GM21786 (cell line): ENCODE measurements at regions not wholly inside any gene's neighbourhood (a gene's known extent, or its start where the extent isn't known, plus 50 kb on each side); places are given as distances from the start of the nearest gene placed in this dataset.

Experiments
- ATAC-seq: cut with Tn5 transposase; IDR thresholded peaks from one replicate; pipeline ENCODE4 v1.9.1; 2021; ENCODE audit not compliant: unreplicated experiment

DNA sequence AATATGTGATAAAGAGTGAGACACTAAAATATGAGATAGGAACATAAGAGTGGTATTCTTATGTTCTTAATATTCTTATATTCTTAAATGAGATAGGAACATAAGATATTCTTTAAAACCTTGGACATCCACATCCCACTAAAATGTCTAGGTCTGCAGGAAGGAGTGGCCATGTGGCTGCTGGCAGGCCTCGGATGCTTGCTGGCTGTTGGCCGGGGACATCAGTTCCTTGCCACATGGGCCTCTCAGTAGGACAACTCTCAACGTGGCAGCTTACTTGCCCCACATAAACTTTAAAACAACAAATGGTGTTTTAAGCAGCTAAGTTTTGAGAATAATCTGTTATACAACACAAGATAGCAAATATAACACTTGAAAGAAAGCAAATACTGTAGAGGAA, 240.1 kb downstream of the CASP12 start:
- ATAC-seq = no peak

DNA sequence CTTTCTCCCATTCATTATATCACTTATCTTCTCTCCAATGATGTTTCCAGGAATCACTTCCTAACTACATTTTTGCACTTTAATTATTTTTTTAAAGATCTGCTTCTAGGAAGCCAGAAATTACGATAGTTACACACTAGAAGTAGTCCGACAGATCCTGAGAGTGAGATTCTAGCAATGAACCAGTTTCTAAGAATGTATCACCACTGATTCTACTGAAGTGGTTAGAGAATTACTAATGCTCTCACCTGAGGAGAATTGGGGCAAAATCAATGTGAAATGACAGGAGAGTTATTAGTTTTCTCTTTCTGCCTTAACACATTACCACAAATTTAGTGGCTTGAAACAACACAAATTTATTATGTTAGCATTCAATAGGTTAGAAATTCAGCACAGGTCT, 241.2 kb downstream of the CASP12 start:
- no peak for ATAC-seq

DNA sequence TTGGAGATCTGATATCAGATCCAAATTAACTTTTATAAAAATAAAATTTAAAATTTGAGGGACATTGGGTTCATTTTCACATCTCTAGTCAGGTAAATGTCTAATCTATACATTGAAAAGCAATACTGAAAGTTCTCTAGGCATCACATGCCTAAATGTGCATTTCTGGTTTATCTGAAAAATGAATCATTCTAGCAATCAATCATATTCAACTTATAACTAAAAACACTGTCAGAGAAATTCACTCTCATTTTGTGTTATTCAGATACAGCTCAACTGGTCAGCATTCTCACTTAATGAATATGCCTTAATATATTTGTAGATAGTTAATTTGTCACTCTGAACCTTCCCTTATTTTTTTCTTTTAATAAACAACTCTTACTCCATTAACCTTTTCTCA, 243.2 kb downstream of the CASP12 start:
- ATAC-seq = no peak

DNA sequence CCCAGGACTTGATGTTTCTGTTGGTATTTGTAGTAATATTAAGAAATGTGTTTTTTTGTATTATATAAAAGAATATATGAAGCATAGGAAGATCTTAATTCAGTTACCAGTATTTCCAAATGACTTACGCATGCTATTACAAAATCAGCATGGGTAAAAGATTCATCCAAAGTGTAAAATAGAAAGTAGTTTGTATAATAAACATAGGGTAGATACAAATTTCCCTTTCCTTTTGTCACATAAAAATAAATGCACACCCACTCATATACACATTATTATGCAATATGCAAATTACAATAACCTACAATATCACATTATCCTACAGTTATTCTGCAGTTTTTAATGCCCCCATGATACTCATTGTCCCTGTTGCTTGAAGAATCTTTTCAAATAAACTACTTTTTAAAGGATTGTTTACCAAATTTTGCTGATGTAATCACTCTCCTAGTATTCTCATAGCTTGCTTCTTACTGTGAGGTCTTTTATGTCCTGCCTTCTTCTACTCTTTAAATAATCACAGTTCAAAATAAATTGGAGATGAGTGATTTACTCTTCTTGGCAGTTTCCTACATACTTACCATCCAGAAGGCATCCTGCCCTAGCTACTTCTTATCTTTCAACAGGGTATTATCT, 244.0 kb downstream of the CASP12 start:
- ATAC-seq = no peak

DNA sequence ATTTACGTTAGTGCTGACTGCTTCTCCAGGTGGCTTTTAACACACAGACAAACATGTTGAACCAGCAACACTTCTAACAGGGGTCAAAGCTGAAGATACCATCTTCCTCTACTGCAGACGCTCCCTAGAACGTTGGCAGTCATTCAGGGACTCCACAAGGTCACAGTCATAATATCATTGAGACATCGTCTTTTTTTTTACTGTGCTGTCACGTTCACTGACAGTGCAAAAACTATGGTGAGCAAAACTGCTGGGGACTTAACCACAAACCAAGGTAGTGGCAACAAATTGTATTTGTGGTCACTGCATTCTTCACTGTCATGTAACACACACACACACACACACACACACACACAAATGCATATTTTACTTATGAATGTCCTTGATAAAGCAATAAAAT, 244.9 kb downstream of the CASP12 start:
- no peak for ATAC-seq

DNA sequence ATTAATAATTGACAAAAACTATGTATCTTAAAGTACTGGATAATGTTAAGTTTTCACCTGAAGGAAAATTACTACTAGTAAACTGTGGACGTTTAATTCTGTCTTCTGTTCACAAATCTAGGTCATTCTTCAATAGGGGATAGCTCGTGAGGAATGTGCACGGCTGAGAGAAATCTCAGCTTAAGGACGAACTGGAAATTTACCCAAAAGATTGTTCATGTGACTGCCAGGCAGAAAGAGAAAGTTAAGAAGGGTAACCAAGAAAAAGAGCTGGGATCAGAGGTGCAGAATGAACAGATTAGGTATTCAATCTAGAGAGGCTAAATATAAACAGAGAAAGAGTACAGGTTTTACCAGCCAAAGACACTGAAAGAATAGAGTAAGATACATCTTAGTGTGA, 245.3 kb downstream of the CASP12 start:
- ATAC-seq = no peak

DNA sequence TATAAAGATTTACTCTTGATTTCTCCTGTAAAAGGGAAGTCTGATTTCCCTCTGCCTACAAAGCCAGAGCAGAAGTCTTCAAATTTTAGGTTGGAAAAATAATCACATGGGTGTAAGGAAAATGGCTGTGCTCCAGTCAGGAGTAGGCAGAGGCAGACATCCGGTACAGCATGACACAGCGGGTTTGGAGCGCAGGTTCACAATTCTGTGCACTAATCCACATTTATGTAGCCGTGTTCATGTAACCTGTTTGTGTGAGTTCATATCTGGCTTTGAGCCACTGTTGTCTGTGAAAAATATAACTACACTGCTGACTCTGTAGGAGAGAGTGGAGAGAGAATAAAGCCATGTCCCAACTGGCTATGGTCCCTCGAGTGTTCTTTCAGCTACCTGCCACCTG, 248.0 kb downstream of the CASP12 start:
- ATAC-seq = no peak

DNA sequence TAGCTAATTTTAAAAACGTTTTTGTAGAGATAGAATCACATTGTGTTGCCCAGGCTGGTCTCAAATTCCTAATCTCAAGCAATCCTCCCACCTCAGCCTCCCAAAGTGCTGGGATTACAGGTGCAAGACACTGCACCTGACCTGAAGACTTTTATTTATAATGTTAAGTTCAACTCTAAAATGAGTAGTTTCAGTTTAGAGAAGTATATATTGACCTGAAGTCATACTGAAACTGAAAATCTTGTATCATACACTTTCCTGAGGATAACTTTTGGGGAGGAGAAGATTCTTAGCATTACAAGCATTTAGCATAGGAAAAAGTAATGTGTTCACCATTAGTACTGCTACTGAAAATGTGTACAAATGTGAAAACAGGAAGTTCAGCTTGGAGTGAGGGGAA, 249.3 kb downstream of the CASP12 start:
- ATAC-seq = no peak

DNA sequence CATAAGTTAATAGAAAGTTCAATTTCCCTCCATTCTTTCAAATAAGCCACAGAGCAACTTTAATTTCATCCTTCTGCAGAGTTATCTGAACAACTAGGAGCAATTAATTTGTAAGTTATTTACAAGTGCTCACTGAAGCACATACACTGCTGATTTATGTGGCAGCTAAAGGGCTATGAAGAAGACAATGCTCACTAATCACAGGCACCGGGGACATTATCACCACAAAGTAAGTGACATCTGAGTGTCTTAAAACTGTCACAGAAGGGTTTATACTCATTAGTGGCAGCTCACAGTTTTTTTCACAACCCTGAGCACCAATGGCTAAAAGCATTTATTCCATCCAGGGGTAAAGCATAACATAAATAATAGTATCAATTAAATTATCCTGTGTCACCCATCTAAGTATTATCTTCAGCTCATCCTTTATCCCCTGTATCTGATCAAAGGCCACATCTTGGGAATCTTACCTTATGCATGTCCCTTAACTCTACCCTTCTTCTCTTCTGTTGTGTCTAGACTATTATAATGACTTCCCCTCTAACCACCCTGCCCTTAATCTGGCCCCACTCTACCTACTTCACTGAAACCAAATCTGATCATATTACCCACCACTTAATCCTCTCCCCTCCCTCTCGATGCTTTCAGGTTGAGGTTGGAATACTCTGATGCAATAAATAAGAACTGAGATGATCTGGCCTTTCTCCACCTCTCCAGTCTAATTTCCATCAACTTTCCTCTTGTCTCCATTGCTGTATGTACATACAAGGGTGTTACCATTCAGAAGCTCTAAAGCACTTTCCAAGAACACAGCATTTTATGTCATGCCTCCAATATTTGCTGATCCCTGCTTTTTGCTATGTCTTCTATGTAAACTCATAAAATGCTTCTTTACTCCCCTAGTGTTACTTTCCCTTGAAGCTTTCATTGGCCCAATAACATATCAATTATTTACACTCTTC, 252.7 kb downstream of the CASP12 start:
- no peak for ATAC-seq

DNA sequence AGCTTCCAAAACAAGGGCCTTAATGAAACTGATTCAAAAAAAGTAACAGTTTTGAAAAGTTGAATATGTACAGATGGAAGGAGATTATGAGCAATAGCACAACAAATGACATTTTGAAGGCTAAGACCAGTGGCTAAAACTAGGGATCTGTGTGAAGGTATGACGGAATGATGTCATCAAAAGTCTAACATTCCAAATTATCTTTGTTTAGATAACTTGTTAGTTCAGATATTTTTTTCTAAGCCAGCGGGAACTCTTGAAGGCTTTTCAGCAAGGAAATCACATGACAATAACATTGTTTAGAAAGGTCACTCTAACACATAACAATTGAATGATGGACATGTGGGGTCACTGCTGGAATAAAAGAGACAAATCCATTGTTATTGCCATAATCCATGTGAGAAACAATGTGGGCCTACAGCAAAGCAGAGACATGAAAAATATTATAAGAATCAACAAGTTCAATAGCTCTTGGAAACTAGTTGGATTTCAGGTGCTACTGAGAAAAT, 260.5 kb downstream of the CASP12 start:
- no peak for ATAC-seq

DNA sequence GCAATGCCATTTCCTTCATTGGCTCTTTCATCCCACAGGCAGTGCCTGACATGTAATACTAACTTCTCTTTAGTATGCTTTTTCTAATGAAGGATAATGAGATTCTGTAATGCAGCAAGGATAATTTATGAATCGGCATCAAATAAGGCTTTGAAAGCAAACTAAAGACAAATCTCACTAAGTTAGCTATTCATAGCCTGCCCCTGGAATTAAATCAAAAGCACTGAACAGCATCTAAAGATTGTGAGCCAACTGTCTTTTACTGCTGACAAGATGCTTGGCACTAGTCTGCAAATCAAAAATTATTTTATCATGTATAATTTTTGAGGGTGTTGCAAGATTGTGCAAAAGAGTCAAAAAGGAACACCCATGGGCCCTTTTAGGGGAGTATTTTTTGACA, 265.0 kb downstream of the CASP12 start:
- no peak for ATAC-seq

DNA sequence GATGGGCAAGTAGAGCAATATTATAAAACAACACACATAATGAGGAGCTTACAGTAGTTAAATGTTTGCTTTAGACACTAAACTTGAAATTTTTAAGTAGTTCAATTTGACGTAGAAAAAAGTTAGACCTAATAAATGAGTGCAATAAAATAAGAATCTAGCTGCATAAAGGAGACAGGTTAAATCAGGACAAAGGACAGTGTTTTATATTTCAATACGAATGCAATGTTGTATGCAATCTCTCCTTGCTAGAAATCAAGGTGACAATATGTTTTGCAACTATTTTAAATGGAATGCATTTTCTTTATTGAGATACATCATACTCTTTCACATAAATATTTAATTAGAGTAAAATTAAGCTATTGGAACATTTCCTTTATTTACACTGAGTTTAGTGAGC, 267.9 kb downstream of the CASP12 start:
- no peak for ATAC-seq

DNA sequence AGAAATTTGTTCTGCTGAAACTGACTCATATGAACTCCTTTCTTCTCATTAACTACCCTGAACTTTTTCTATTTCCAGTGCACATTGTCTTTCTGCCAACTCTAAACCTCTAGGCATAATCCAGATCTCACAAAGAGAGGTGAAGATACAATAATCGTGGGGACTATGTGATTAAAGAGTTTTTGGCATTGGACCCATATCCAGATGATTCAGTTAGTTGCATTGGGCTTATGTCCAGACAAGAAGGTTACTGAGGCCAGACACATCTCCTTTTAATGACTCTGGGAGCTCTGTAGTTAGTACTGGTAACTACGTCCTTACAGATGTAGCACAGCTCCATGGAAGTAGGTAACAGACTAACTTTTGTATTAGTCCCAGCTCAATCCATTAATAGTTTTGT, 273.0 kb downstream of the CASP12 start:
- no peak for ATAC-seq

DNA sequence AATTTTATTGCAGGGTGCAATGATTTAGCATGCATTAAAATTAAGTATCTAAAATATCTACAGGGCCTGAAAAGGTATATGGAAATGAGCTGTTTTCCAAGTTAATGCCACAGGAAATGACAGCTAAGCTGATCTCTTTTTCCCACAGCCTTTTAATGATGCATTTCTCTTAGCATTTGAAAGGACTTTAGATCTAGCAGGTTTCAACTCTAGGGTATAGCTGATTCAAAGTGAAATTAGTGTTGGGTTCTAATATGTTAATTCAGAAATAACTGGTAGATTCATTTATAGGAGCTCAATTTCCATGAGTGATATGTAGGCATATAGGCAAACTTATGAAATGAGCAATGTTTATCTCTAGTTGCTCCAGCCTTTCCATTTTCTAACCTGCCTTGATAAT, 274.2 kb downstream of the CASP12 start:
- no peak for ATAC-seq

DNA sequence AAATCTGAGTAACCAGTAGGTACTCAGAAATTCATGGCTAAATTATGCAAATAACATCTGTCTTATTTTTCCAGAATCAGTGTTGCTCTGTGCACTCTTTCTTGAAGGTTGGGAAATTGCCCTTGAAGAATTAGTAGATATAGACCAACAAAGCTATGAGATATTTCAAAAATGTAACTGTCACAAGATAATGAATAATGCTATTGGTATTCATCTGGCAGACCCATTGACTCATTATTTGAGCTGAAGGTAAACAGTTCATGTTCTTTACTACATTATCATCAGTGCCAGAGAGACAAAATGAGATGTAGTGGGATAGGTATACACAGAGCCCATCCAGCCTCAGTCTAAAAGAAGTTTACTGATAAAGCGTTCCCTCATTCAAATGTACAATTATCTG, 274.7 kb downstream of the CASP12 start:
- ATAC-seq = no peak

DNA sequence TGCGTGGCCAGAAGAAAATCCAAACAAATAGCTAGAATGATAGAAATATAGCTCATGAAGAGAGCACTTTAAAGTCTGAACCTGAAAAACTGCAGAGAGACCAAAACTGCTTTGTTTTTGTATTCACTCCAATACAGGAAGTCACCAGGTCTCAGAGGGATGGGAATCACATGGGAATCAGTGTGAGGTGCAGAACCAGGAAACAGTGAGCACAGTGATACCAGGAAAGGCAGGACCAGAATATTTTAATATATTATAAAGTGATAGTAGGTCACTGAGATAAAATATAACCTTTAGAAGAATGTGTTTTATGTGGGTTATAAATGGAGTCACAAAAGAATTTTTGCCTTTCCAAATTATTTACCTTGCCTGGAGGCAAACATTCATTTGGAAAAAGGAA, 277.3 kb downstream of the CASP12 start:
- ATAC-seq = no peak

DNA sequence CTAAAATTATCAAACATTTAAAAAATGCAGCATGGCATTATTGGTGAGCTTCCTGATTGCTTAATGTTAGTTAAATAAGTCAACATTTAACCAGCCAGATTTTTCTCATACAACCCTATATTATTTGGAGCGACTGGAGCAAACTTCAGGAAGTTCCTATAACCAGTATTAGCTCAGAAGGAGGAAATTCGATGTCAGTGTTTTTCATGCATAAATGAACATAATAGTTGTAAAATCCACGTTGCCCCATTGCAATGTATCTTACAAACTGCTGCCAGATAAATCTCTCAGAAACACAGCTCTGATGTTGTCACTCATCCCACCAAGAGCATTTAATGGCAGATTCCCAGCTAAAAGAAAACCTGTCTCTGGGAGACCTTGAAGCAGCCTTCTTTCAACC, 278.5 kb downstream of the CASP12 start:
- ATAC-seq = no peak

DNA sequence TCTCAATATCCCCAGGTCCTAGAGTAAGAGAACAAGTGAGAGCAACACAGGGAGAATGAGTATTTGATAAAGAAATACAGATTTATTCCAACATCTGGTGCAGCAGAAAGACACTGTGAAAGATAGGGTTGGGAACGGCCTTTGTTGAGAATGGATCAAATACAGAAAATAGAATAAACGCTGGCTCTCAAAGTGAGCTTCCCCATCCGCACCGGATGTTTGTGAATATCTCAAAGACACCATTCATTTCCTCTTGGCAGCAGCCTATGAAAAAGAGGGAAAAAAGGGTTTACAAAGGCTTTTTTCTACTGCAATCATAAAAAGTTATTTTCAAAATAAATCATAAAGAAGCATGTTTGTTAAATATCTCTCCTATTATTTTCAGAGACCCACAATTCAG, 279.3 kb downstream of the CASP12 start:
- ATAC-seq = no peak

DNA sequence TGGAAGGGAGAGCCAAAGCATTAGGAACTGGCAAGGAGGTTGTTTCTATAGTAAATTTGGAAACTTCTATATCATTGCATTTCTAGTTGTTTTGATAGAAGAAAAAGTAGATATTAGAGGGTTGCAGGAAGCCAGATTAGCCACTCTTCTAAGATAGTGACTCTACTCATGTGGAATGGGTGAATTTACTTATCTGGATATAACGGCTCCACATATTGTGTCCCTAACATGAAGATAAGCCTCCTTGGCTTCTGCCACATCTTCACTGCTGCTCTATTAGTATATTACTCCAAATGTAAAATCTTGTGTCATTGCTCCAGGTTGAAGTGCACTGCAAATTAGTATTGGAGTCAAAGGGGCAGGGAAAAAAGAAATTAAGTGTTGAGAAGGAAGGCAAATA, 283.3 kb downstream of the CASP12 start:
- ATAC-seq = no peak

DNA sequence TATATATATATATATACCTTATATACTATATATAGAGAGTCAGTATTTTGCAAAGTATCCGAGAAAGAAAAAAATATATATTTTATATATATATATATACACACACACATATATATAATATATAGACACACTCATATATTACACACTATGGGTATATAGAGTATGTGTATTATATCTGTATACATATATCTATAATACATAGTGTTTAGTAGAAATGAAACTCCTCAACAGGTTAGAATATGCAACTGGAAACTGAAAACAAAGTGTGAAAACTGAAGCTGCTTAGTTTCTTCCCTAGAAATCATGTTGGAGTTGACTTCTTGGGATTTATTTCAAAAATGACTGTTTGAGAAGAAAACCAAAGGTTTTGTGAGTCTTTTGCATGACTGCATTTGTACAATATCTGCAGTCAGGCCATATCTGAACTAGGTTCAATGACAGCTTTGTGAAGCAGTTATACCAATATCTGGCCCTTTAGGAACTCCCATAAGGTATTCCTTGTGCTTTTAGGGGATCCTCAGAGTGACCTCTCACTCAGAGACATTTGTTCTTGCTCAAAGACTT, 284.1 kb downstream of the CASP12 start:
- ATAC-seq = no peak

DNA sequence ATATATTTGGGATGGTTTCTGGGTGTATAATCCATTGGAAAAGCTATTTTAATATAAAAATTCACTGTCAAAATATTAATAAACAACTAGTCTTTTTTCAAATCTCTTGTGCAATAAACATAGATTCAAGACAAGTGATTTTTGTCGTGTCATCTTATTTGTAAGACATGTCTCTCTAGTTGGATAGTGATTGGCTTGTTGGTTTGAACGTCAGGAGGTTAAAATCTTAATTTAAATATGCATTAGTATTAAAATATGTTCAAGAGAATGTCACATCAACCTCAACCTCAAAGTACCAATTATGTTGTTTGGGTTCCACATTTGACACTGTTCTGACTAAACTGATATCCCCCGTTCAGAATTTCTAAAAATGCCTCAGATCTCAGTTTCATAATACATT, 287.6 kb downstream of the CASP12 start:
- no peak for ATAC-seq
